NT2/D1 (cell line): ENCODE measurements at regions not wholly inside any gene's neighbourhood (a gene's known extent, or its start where the extent isn't known, plus 50 kb on each side); places are given as distances from the start of the nearest gene placed in this dataset.
A peak's percentile ranks its signal among the peaks of the same experiment; 100 is the strongest.

Source experiments
- DNase-seq: peaks from one replicate; pipeline ENCODE4 v3.0.0-alpha.2; 2011; ENCODE audit warnings: low read depth, low spot score
- H3K27me3 ChIP-seq: 2 replicates; pipeline ENCODE4 v1.6.0; 2011; ENCODE audit warnings: mild to moderate bottlenecking; ENCODE audit not compliant: insufficient read length, insufficient read depth
- H3K36me3 ChIP-seq: 2 replicates; pipeline ENCODE4 v1.6.1; 2011; ENCODE audit warnings: mild to moderate bottlenecking, low read length, mixed read lengths; ENCODE audit not compliant: insufficient read depth, insufficient read length
- H3K4me1 ChIP-seq: 2 replicates; pipeline ENCODE4 v1.5.1; 2011; ENCODE audit not compliant: insufficient read depth, insufficient read length
- H3K4me3 ChIP-seq: 2 replicates; pipeline ENCODE4 v1.5.1; 2011; ENCODE audit warnings: low read depth; ENCODE audit not compliant: insufficient read length
- H3K9ac ChIP-seq: 2 replicates; pipeline ENCODE4 v1.6.0; 2011; ENCODE audit warnings: low read depth; ENCODE audit not compliant: insufficient read length
- H3K9me3 ChIP-seq: 2 replicates; pipeline ENCODE4 v1.5.1; 2011; ENCODE audit warnings: mild to moderate bottlenecking, low read length; ENCODE audit not compliant: insufficient read depth
- SUZ12 ChIP-seq: IDR thresholded peaks from 2 replicates; pipeline ENCODE4 v1.6.1; 2011; ENCODE audit not compliant: insufficient read length, insufficient read depth; ENCODE audit errors: extremely low read depth
- YY1 ChIP-seq: IDR thresholded peaks from 2 replicates; pipeline ENCODE4 v1.6.1; 2011; ENCODE audit not compliant: insufficient read length, insufficient read depth
- ZNF274 ChIP-seq: IDR thresholded peaks from 2 replicates; pipeline ENCODE4 v1.6.1; 2011; ENCODE audit warnings: mild to moderate bottlenecking, low read depth, low read length

- no peak for DNase-seq
These were observed 521.9 kb downstream of the TYW1 start for GRCh38 chr7:67518580-67518979.

GRCh38 chr7:67519171-67519570 is 522.5 kb downstream of the TYW1 start:
- Histone ChIP-seq H3K4me3 (no peak overlapping the region), H3K36me3 (no peaks in the 10 kb centered on the region), H3K27me3 (no peaks in the 10 kb centered on the region), H3K9me3 (peaks cover 42% of the 10 kb centered on the region), H3K4me1 (peaks cover 8% of the 10 kb centered on the region), H3K9ac (no peak overlapping the region)
- TF ChIP-seq SUZ12 (no peak), ZNF274 (no peak), YY1 (no peak)
- DNase-seq: no peak

More at GRCh38 chr7:67518580-67518979, 521.9 kb downstream of the TYW1 start:
- Histone ChIP-seq H3K27me3 (no peaks in the 10 kb centered on the region), H3K9me3 (peaks cover 36% of the 10 kb centered on the region), H3K36me3 (no peaks in the 10 kb centered on the region), H3K4me3 (no peak overlapping the region), H3K4me1 (peaks cover 8% of the 10 kb centered on the region), H3K9ac (no peak overlapping the region)
- TF ChIP-seq ZNF274 (no peak), YY1 (no peak), SUZ12 (no peak)

GRCh38 chr7:67522504-67522903 is 525.9 kb downstream of the TYW1 start:
- Histone ChIP-seq H3K9ac (no peak overlapping the region), H3K9me3 (peaks cover 58% of the 10 kb centered on the region), H3K36me3 (no peaks in the 10 kb centered on the region), H3K4me3 (no peak overlapping the region), H3K27me3 (no peaks in the 10 kb centered on the region), H3K4me1 (peaks cover 11% of the 10 kb centered on the region)
- TF ChIP-seq ZNF274: no peak
- TF ChIP-seq YY1: no peak
- no peak for TF ChIP-seq SUZ12
- peak; percentile 98 for DNase-seq

GRCh38 chr7:67523713-67524112 is 527.1 kb downstream of the TYW1 start:
- Histone ChIP-seq H3K4me1 (peaks cover 11% of the 10 kb centered on the region), H3K9ac (no peak overlapping the region), H3K36me3 (no peaks in the 10 kb centered on the region), H3K4me3 (no peak overlapping the region), H3K9me3 (peaks cover 64% of the 10 kb centered on the region), H3K27me3 (no peaks in the 10 kb centered on the region)
- no peak for TF ChIP-seq ZNF274
- TF ChIP-seq YY1: no peak
- no peak for TF ChIP-seq SUZ12
- DNase-seq: no peak

- no peaks in the 10 kb centered on the region for H3K36me3 ChIP-seq
These were observed 529.0 kb downstream of the TYW1 start for GRCh38 chr7:67525588-67525987.

GRCh38 chr7:67535241-67535989 is 538.8 kb downstream of the TYW1 start:
- TF ChIP-seq SUZ12: no peak
- no peak for TF ChIP-seq ZNF274
- TF ChIP-seq YY1: no peak
- no peak for DNase-seq
- no peaks in the 10 kb centered on the region for H3K36me3 ChIP-seq

More at GRCh38 chr7:67525588-67525987, 529.0 kb downstream of the TYW1 start:
- peak; percentile 97 for DNase-seq
- Histone ChIP-seq H3K9ac (no peak overlapping the region), H3K4me1 (peaks cover 7% of the 10 kb centered on the region), H3K9me3 (peaks cover 56% of the 10 kb centered on the region), H3K4me3 (no peak overlapping the region), H3K27me3 (no peaks in the 10 kb centered on the region)
- TF ChIP-seq SUZ12 (no peak), ZNF274 (no peak), YY1 (no peak)

GRCh38 chr7:67542916-67543315 is 546.3 kb downstream of the TYW1 start:
- no peak for DNase-seq
- H3K27me3 ChIP-seq: no peaks in the 10 kb centered on the region
- H3K9me3 ChIP-seq: peaks cover 16% of the 10 kb centered on the region; the same call in 1 of the 2 replicates
- TF ChIP-seq SUZ12 (no peak), YY1 (no peak), ZNF274 (no peak)
- H3K9ac ChIP-seq: no peak overlapping the region
- H3K36me3 ChIP-seq: no peaks in the 10 kb centered on the region
- H3K4me1 ChIP-seq: no peaks in the 10 kb centered on the region
- no peak overlapping the region for H3K4me3 ChIP-seq

More at GRCh38 chr7:67535241-67535989, 538.8 kb downstream of the TYW1 start:
- H3K4me3 ChIP-seq: no peak overlapping the region
- H3K4me1 ChIP-seq: no peaks in the 10 kb centered on the region
- no peak overlapping the region for H3K9ac ChIP-seq
- peaks cover 8% of the 10 kb centered on the region; the same call in 1 of the 2 replicates for H3K9me3 ChIP-seq
- no peaks in the 10 kb centered on the region for H3K27me3 ChIP-seq
